Activated CD8-positive, alpha-beta memory T cell treated with anti-CD3 and anti-CD28 coated beads, Interleukin-2, amount 50 U/mL, for 1 hour (primary cell): ENCODE measurements at regions not wholly inside any gene's neighbourhood (a gene's known extent, or its start where the extent isn't known, plus 50 kb on each side); places are given as distances from the start of the nearest gene placed in this dataset.
"Not testable (repeated sequence)": the region's sequence is repeated elsewhere in the genome, so short reads cannot be mapped to it uniquely, and the experiment has no call there.

Source experiments
- DNase-seq: peaks from one replicate; pipeline ENCODE4 v3.0.0-alpha.2; 2020; ENCODE audit errors: extremely low read depth

GRCh38 chr3:11739706-11740105 lies 96.0 kb upstream of the VGLL4 start:
- no peak for DNase-seq

- DNase-seq = no peak
These were observed 95.4 kb upstream of the VGLL4 start for GRCh38 chr3:11739123-11739522.

GRCh38 chr3:11737742-11738141 lies 94.0 kb upstream of the VGLL4 start:
- DNase-seq = no peak

GRCh38 chr3:11736136-11736833 lies 92.6 kb upstream of the VGLL4 start:
- DNase-seq = no peak

- DNase-seq = no peak
These were observed 91.9 kb upstream of the VGLL4 start for GRCh38 chr3:11735638-11736037.

- DNase-seq = not testable (repeated sequence)
These were observed 91.4 kb upstream of the VGLL4 start for GRCh38 chr3:11735111-11735510.

GRCh38 chr3:11733914-11734313 lies 90.2 kb upstream of the VGLL4 start:
- no peak for DNase-seq

- DNase-seq = no peak
These were observed 83.5 kb upstream of the VGLL4 start for GRCh38 chr3:11727207-11727606.

GRCh38 chr3:11726146-11726545 lies 82.4 kb upstream of the VGLL4 start:
- DNase-seq = no peak

- not testable (repeated sequence) for DNase-seq
These were observed 81.6 kb upstream of the VGLL4 start for GRCh38 chr3:11725340-11725641.

GRCh38 chr3:11724615-11725339 lies 81.1 kb upstream of the VGLL4 start:
- DNase-seq = no peak

- no peak for DNase-seq
These were observed 77.8 kb upstream of the VGLL4 start for GRCh38 chr3:11721479-11721878.

GRCh38 chr3:11720917-11721411 lies 77.2 kb upstream of the VGLL4 start:
- DNase-seq = no peak

- no peak for DNase-seq
These were observed 76.7 kb upstream of the VGLL4 start for GRCh38 chr3:11720304-11720898.

- peak; percentile 33 for DNase-seq
These were observed 75.9 kb upstream of the VGLL4 start for GRCh38 chr3:11719406-11720303.

- no peak for DNase-seq
These were observed 75.1 kb upstream of the VGLL4 start for GRCh38 chr3:11718637-11719405.

- DNase-seq = no peak
These were observed 74.3 kb upstream of the VGLL4 start for GRCh38 chr3:11717768-11718636.

- DNase-seq = no peak
These were observed 73.6 kb upstream of the VGLL4 start for GRCh38 chr3:11717301-11717700.

- no peak for DNase-seq
These were observed 73.0 kb upstream of the VGLL4 start for GRCh38 chr3:11716573-11717290.

GRCh38 chr3:11713171-11713570 lies 69.5 kb upstream of the VGLL4 start:
- no peak for DNase-seq
